Activated CD4-positive, alpha-beta T cell treated with anti-CD3 and anti-CD28 coated beads for 36 hours (primary cell): ENCODE measurements at regions not wholly inside any gene's neighbourhood (a gene's known extent, or its start where the extent isn't known, plus 50 kb on each side); places are given as distances from the start of the nearest gene placed in this dataset.

ENCODE experiments used
- ATAC-seq: fragments of 200-7000 bp; cut with Tn5 transposase; one replicate; pipeline ENCODE4 v1.10.0; 2021; ENCODE audit warnings: mild to moderate bottlenecking, moderate library complexity
- CTCF ChIA-PET: fragments of 350-600 bp; sonication (Branson Sonifier 250); formaldehyde crosslinking; loops from one replicate; lab custom pipeline; 2021; ENCODE audit warnings: antibody characterized with exemption; lab: Charles Lee
- POLR2A ChIA-PET: fragments of 350-600 bp; sonication (Branson Sonifier 250); formaldehyde crosslinking; loops from one replicate; lab custom pipeline; 2021; ENCODE audit warnings: antibody characterized with exemption, inconsistent platforms; lab: Charles Lee
- DNase-seq: peaks from one replicate; pipeline ENCODE4 v3.0.0-alpha.2; 2020
- H3K27ac Mint-ChIP-seq: one replicate; pipeline ENCODE4 v1.8.0; 2021; ENCODE audit warnings: mixed read lengths
- H3K27me3 Mint-ChIP-seq: one replicate; pipeline ENCODE4 v1.8.0; 2021; ENCODE audit warnings: mixed read lengths
- H3K36me3 Mint-ChIP-seq: one replicate; pipeline ENCODE4 v1.8.0; 2021; ENCODE audit warnings: low read depth, mixed read lengths
- H3K4me1 Mint-ChIP-seq: one replicate; pipeline ENCODE4 v1.8.0; 2021; ENCODE audit warnings: mixed read lengths
- H3K4me3 Mint-ChIP-seq: one replicate; pipeline ENCODE4 v1.8.0; 2021; ENCODE audit warnings: mild to moderate bottlenecking, moderate library complexity, mixed read lengths
- H3K9me3 Mint-ChIP-seq: one replicate; pipeline ENCODE4 v1.8.0; 2021; ENCODE audit warnings: low read depth, mixed read lengths
- intact Hi-C, 2 experiments: fragments of 100-400 bp; cut with DNase I in 1 of 2; cut with micrococcal nuclease in 1 of 2; formaldehyde crosslinking; loops; one replicate each; pipeline versions ENCODE4 v1.14.2 to v1.15.1; 2022 to 2024; cut with DNase I, micrococcal nuclease

DNA sequence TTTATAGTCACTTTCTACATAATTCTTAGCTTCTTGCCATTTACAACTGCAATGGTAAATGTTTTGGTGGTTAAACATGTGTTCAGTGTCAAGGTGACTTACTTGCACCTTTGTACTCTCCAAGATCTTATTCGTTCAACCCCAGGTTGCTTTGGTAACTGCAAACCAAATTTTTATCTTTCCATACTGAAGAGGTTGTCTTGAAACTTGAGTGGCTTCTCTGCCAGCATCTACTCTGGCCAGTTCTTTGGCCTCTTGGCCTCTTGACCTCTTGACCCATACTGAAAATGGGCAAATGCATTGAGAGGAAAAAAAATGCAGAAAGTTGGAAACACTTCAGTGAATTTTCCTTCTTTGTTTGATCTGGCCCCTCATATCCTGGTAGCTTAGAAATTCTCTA is 88.0 kb upstream of the LRRC7 start:
- POLR2A ChIA-PET = no interaction called here
- intact Hi-C loops = no loop called here
- Mint-ChIP-seq H3K36me3 (no peaks in the 10 kb centered on the region), H3K9me3 (peaks cover 2% of the 10 kb centered on the region), H3K4me1 (no peaks in the 10 kb centered on the region), H3K4me3 (no peak overlapping the region), H3K27me3 (no peaks in the 10 kb centered on the region), H3K27ac (no peak overlapping the region)
- CTCF ChIA-PET = no interaction called here
- no peak for ATAC-seq
- DNase-seq = no peak

DNA sequence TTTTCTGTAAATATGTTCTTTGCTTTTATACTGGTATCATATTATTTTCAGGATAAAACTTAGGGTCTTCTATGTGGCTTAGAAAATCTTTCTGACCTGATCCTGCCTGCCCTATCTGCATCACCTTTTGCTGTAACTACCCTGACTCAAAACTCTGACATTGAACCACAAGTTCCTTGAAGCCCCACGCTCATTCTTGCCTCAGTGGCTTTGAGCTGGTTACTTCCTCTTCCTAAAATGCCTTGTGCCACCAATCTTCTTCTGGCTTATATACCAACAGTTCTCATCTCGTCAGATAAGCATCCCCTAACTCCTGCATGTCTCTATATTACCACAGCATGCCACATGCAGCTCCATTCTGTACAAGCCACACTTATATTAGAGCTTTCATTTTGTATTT is 84.5 kb upstream of the LRRC7 start:
- CTCF ChIA-PET = no interaction called here
- no peak for DNase-seq
- H3K4me3 Mint-ChIP-seq = no peak overlapping the region
- POLR2A ChIA-PET = no interaction called here
- no peak overlapping the region for H3K27ac Mint-ChIP-seq
- no peaks in the 10 kb centered on the region for H3K36me3 Mint-ChIP-seq
- H3K27me3 Mint-ChIP-seq = no peaks in the 10 kb centered on the region
- no peaks in the 10 kb centered on the region for H3K4me1 Mint-ChIP-seq
- intact Hi-C loops = no loop called here
- H3K9me3 Mint-ChIP-seq = peaks cover 3% of the 10 kb centered on the region
- no peak for ATAC-seq

DNA sequence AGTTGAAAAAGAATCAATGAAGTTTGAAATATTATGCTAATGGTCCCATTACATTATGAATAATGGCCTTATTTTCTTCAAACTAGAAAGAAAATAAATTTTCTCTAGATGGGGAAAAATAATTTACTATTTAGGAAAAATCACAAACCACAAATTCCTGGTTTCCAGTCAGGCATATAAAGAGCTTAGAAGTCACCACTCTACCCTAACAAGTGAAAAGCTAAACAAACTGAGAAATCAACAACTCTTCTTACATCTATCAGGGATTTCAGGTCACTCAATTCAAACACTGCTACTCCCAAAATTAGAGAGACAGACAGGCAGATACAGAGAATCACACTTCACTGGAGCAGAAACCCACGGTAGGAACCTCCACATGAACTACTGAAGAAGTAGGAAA is 82.1 kb upstream of the LRRC7 start:
- no peaks in the 10 kb centered on the region for H3K27me3 Mint-ChIP-seq
- intact Hi-C loops = no loop called here
- ATAC-seq (no peak), DNase-seq (no peak)
- H3K4me3 Mint-ChIP-seq = no peak overlapping the region
- ChIA-PET POLR2A (no interaction called here), CTCF (no interaction called here)
- H3K9me3 Mint-ChIP-seq = peaks cover 6% of the 10 kb centered on the region
- no peaks in the 10 kb centered on the region for H3K4me1 Mint-ChIP-seq
- no peak overlapping the region for H3K27ac Mint-ChIP-seq
- H3K36me3 Mint-ChIP-seq = no peaks in the 10 kb centered on the region

DNA sequence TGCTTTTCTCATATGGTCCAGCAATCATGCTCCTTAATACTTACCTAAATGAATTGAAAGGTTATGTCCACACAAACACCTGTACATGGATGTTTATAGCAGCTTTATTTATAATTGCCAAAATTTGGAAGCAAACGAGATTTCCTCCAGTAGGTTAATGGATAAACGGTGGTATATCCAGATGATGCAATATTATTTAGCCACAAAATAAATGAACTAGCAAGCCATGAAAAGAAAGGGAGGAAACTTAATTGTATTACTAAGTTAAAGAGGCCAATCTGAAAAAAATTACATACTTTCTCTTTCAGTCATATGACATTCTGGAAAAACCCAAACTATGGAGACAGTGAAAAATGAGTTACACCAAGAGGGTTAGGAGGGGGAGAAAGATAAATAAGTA is 76.3 kb upstream of the LRRC7 start:
- no peaks in the 10 kb centered on the region for H3K4me1 Mint-ChIP-seq
- no peaks in the 10 kb centered on the region for H3K36me3 Mint-ChIP-seq
- no peaks in the 10 kb centered on the region for H3K27me3 Mint-ChIP-seq
- ATAC-seq (no peak), DNase-seq (no peak)
- ChIA-PET POLR2A (no interaction called here), CTCF (no interaction called here)
- no peak overlapping the region for H3K27ac Mint-ChIP-seq
- intact Hi-C loops = no loop called here
- H3K4me3 Mint-ChIP-seq = no peak overlapping the region
- H3K9me3 Mint-ChIP-seq = peaks cover 13% of the 10 kb centered on the region

DNA sequence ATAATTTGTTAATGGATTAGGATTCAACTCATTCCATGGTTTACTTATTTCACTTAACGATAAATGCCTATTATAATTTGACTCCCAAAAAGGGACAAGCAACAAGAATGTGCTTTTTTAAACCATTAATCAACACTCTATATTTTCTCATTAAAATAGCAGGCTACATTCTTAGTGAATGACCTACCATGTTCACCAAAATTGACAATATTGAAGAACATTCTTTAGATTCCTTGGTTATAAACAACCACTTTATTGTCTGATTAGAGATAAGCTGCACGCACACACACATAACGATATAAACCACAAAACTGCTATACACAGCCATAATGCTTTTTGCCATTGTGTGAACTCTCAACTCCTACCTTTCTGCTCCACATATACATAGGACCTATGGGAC is 75.4 kb upstream of the LRRC7 start:
- no peak overlapping the region for H3K27ac Mint-ChIP-seq
- no peaks in the 10 kb centered on the region for H3K36me3 Mint-ChIP-seq
- H3K4me1 Mint-ChIP-seq = no peaks in the 10 kb centered on the region
- ChIA-PET CTCF (no interaction called here), POLR2A (no interaction called here)
- ATAC-seq (no peak), DNase-seq (no peak)
- peaks cover 13% of the 10 kb centered on the region for H3K9me3 Mint-ChIP-seq
- intact Hi-C loops = no loop called here
- H3K27me3 Mint-ChIP-seq = no peaks in the 10 kb centered on the region
- no peak overlapping the region for H3K4me3 Mint-ChIP-seq

DNA sequence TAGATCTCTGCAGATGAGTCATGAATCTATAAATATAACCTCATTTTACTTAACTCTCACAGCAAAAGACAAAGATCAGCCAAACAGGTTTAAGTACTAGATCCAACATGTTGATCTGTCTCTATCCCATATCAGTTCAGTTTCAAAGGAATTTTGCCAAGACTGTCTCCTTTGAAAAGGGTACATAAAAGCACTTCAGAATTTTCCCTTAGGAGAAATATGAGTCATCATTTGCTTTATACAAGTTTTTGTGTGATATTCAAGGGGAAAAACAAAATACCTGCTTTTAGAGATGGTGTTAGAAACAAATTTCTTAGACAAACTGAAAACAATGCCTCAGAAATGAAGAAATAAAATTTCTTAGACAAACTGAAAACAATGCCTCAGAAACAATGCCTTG is 73.5 kb upstream of the LRRC7 start:
- H3K36me3 Mint-ChIP-seq = no peaks in the 10 kb centered on the region
- ATAC-seq (no peak), DNase-seq (no peak)
- no peak overlapping the region for H3K27ac Mint-ChIP-seq
- H3K27me3 Mint-ChIP-seq = no peaks in the 10 kb centered on the region
- intact Hi-C loops = no loop called here
- CTCF ChIA-PET = no interaction called here
- no peak overlapping the region for H3K4me3 Mint-ChIP-seq
- H3K9me3 Mint-ChIP-seq = peaks cover 7% of the 10 kb centered on the region
- POLR2A ChIA-PET = no interaction called here
- no peaks in the 10 kb centered on the region for H3K4me1 Mint-ChIP-seq

DNA sequence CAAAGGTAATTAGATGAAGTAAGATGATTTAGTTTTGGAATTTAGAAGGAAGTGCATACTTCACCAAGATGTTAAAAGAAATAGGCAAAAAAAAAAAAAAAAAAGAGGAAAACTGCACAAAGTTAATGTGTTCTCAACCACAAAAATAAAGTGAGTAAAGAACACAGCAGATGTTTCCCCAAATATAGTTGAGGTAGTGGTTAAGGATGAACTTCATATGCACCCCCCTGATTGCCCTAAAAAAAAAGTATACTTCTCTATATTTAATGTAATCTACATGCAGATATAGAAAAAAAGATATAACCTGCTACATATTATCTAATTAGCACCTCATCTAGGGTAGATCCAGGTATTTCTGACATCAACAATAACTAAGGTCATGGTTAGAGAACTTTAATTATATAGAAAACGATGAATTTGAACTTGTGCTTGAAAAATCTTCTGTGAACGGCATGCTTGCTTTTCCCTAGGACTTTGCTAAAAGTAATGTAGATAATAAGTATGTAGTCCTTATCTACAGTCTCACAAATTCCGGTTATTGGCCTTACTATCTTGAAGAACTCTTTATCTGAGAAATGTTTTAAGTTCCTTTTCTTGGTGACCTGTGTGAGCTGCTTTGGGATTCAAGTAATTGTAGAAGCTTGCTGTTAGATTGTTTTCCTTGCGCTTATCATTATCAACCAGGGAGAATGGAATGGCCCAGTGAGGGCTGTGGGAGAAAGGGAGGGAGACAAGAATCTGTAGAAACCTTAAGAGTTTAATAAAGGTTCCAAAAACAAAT is 70.1 kb upstream of the LRRC7 start:
- intact Hi-C loops = no loop called here
- CTCF ChIA-PET = no interaction called here
- Mint-ChIP-seq H3K36me3 (no peaks in the 10 kb centered on the region), H3K27ac (no peak overlapping the region), H3K4me3 (no peak overlapping the region), H3K4me1 (no peaks in the 10 kb centered on the region), H3K9me3 (peaks cover 2% of the 10 kb centered on the region), H3K27me3 (no peaks in the 10 kb centered on the region)
- DNase-seq = no peak
- POLR2A ChIA-PET = no interaction called here
- no peak for ATAC-seq

DNA sequence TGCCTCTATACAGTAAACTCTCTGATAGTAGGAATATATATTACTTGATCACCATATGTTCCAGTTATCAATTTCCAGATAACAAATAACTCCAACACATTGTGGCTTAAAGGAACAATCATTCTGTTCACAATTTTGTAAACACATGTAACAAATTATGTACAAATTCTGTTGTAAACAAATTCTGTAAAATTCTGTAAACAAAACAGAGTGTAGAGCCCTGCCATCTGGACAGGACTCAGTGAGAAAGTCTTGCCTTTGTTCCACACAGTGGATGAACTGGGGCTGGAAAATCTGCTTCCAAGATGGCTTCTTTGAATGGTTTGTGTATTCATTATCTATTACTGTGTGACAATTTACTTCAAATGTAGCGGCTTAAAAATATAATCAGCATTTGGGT is 69.0 kb upstream of the LRRC7 start:
- ATAC-seq (no peak), DNase-seq (no peak)
- H3K27me3 Mint-ChIP-seq = no peaks in the 10 kb centered on the region
- ChIA-PET CTCF (no interaction called here), POLR2A (no interaction called here)
- intact Hi-C loops = no loop called here
- H3K9me3 Mint-ChIP-seq = peaks cover 2% of the 10 kb centered on the region
- H3K4me1 Mint-ChIP-seq = no peaks in the 10 kb centered on the region
- no peak overlapping the region for H3K27ac Mint-ChIP-seq
- no peaks in the 10 kb centered on the region for H3K36me3 Mint-ChIP-seq
- no peak overlapping the region for H3K4me3 Mint-ChIP-seq

DNA sequence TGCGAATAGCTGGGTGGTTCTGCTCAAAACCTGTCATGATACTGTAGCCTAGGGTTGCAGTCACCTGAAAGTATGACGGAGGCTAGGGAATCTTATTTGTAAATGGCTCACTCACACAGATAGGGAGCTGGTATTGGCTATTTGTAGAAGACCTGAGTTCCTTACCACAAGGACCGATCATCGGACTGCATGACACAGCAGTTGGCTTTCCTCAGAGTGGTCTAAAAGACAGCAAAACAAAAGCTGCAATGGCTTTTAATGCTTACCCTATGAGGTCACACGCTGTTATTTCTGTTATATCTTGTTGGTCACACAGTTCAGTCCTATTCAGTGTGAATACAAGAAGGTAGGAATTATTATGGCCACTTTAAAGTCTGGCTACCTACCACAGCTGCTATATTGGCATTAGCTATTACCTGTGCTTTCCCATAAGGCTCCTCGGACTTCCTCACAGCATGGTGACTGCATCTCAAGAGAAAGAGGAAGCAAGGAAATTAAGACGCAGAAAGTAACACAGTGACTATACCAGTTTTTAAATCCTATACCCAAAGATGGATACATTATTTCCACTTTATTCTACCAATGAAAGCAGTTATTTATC is 68.4 kb upstream of the LRRC7 start:
- no peaks in the 10 kb centered on the region for H3K4me1 Mint-ChIP-seq
- H3K4me3 Mint-ChIP-seq = no peak overlapping the region
- H3K27ac Mint-ChIP-seq = no peak overlapping the region
- H3K9me3 Mint-ChIP-seq = peaks cover 2% of the 10 kb centered on the region
- no peak for DNase-seq
- intact Hi-C loops = no loop called here
- ChIA-PET POLR2A (no interaction called here), CTCF (no interaction called here)
- no peaks in the 10 kb centered on the region for H3K27me3 Mint-ChIP-seq
- H3K36me3 Mint-ChIP-seq = no peaks in the 10 kb centered on the region
- ATAC-seq = no peak

DNA sequence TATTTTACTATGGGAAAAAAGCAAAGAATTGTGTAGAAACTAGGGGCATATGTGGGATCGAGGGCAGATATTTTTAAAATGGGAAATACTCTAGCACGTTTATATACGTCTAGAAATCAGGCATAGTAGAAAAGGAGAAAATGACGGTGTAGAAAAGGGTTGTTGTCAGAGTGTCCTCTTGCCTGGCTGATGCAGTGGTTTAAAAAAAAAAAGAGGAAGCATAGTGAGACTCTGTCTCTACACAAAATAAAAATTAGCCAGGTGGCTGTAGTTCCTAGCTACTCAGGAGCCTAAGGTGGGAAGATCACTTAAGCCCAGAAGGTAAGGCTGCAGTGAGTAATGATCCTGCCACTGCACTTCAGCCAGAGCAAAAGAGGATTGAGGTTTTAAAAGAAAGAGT is 64.7 kb upstream of the LRRC7 start:
- H3K4me3 Mint-ChIP-seq = no peak overlapping the region
- no peaks in the 10 kb centered on the region for H3K4me1 Mint-ChIP-seq
- no peak for ATAC-seq
- intact Hi-C loops = no loop called here
- POLR2A ChIA-PET = no interaction called here
- no peak overlapping the region for H3K27ac Mint-ChIP-seq
- CTCF ChIA-PET = no interaction called here
- H3K36me3 Mint-ChIP-seq = no peaks in the 10 kb centered on the region
- no peak for DNase-seq
- H3K9me3 Mint-ChIP-seq = no peaks in the 10 kb centered on the region
- H3K27me3 Mint-ChIP-seq = no peaks in the 10 kb centered on the region

DNA sequence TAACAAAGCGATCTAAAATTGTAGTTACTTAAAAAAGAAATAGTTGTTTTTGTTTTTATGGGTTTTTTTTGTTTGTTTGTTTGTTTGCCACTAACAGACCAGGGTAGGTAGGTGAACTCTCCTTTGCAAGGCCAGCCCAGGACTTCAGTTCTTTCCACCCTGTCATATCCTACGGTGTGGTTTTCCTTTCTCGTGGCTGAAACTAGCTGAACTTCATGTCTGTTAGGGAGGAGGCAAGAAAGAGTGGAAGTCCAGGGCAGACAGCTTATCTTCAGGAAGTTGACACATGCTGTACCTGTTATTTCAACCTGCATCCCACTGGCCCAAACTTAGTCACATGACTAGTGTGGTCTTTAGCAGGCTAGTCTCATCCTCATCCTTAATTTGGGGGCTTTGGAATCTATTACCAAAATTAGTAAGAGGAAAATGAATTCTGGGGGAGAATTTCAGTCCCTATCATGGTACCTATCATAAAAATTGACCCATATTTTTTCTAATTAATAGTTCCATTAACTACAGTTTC is 62.9 kb upstream of the LRRC7 start:
- Mint-ChIP-seq H3K4me1 (no peaks in the 10 kb centered on the region), H3K4me3 (no peak overlapping the region), H3K27ac (no peak overlapping the region), H3K36me3 (no peaks in the 10 kb centered on the region), H3K27me3 (no peaks in the 10 kb centered on the region), H3K9me3 (no peaks in the 10 kb centered on the region)
- CTCF ChIA-PET = no interaction called here
- intact Hi-C loops = no loop called here
- POLR2A ChIA-PET = no interaction called here
- no peak for ATAC-seq
- DNase-seq = no peak

DNA sequence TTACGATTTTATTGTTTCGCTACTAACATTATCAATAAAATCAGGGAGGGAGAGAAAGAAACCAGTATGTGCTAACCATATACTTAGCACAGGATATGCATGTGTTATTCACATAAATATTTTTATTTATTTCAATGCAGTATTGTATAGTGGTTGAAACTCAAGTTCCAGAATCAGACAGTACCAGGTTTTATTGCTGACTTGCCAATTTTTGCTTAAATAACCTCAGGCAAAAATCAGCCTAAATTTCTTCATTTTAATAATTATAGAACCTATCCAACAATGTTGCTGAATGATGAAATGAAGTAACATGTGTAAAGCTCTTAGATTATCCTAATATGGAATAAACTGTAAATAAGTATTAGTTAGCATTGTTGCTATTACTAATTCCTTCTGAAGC is 61.4 kb upstream of the LRRC7 start:
- POLR2A ChIA-PET = no interaction called here
- intact Hi-C loops = no loop called here
- CTCF ChIA-PET = no interaction called here
- Mint-ChIP-seq H3K9me3 (no peaks in the 10 kb centered on the region), H3K27ac (no peak overlapping the region), H3K27me3 (no peaks in the 10 kb centered on the region), H3K4me3 (no peak overlapping the region), H3K4me1 (no peaks in the 10 kb centered on the region), H3K36me3 (no peaks in the 10 kb centered on the region)
- no peak for DNase-seq
- ATAC-seq = no peak
